Parathyroid adenoma (tissue), 2 donors: ENCODE measurements at regions not wholly inside any gene's neighbourhood (a gene's known extent, or its start where the extent isn't known, plus 50 kb on each side); places are given as distances from the start of the nearest gene placed in this dataset.

ENCODE experiments used
- H2AFZ ChIP-seq: fragments of 300-600 bp; sonication (generic); one replicate; pipeline ENCODE4 v1.7.0; 2017; ENCODE audit warnings: antibody characterized with exemption, mild to moderate bottlenecking
- H3K27ac ChIP-seq: fragments of 300-600 bp; sonication (generic); one replicate; pipeline ENCODE4 v1.7.0; 2017
- H3K27me3 ChIP-seq: fragments of 300-600 bp; sonication (generic); one replicate; pipeline ENCODE4 v1.7.0; 2017; ENCODE audit warnings: low read length; ENCODE audit not compliant: control insufficient read depth, insufficient read depth
- H3K36me3 ChIP-seq: fragments of 300-600 bp; sonication (generic); one replicate; pipeline ENCODE4 v1.7.0; 2017; ENCODE audit warnings: low read length; ENCODE audit not compliant: control insufficient read depth, insufficient read depth
- H3K4me1 ChIP-seq: fragments of 300-600 bp; sonication (generic); one replicate; pipeline ENCODE4 v1.7.0; 2017; ENCODE audit warnings: control low read depth
- H3K4me2 ChIP-seq: fragments of 300-600 bp; sonication (generic); one replicate; pipeline ENCODE4 v1.7.0; 2017; ENCODE audit warnings: low read length
- H3K4me3 ChIP-seq: fragments of 300-600 bp; sonication (generic); one replicate; pipeline ENCODE4 v1.7.0; 2017; ENCODE audit warnings: low read depth, low read length
- H3K79me2 ChIP-seq: fragments of 300-600 bp; sonication (generic); one replicate; pipeline ENCODE4 v1.7.0; 2017; ENCODE audit warnings: control low read depth
- H3K9ac ChIP-seq: fragments of 300-600 bp; sonication (generic); one replicate; pipeline ENCODE4 v1.7.0; 2017; ENCODE audit warnings: mild to moderate bottlenecking
- H3K9me3 ChIP-seq: fragments of 300-600 bp; sonication (generic); one replicate; pipeline ENCODE4 v1.7.0; 2017; ENCODE audit warnings: low read length; ENCODE audit not compliant: control insufficient read depth
- CTCF ChIP-seq: fragments of 300-600 bp; sonication (generic); IDR thresholded peaks from one replicate; pipeline ENCODE4 v1.7.0; 2017; ENCODE audit warnings: antibody characterized with exemption, mild to moderate bottlenecking
- donor health status: primary hyperparathyroidism.

- no peak overlapping the region for H3K27ac ChIP-seq
- no peak overlapping the region for H3K4me3 ChIP-seq
- H3K79me2 ChIP-seq: no peaks in the 10 kb centered on the region
- no peaks in the 10 kb centered on the region for H3K9me3 ChIP-seq
- no peaks in the 10 kb centered on the region for H3K27me3 ChIP-seq
- H3K4me2 ChIP-seq: no peak overlapping the region
- no peak for TF ChIP-seq CTCF
- H3K9ac ChIP-seq: no peak overlapping the region
- no peaks in the 10 kb centered on the region for H3K36me3 ChIP-seq
- no peak overlapping the region for H2AFZ ChIP-seq
- no peaks in the 10 kb centered on the region for H3K4me1 ChIP-seq
Observed at GRCh38 chr7:15837306-15837950, 150.9 kb upstream of the MEOX2 start.

DNA sequence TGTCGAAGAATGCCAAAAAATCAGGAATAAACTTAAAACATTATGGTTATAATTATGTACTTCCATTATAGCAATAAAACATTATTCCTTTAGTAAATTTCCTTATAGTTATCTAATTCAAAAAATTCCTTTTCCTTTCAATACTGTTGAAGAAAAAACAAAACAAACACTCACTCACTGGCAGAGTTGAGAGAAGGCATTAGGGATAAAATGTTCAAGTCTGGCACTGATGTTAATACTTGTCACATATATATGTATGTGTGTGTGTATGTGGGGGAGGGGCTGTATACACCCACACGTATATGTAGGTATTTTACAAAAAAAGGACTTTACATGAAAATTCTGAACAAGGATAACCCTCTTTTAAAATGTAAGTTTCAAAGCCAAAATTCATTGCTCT is 150.2 kb upstream of the MEOX2 start:
- Histone ChIP-seq H3K27ac (no peak overlapping the region), H3K9ac (no peak overlapping the region), H3K4me1 (no peaks in the 10 kb centered on the region), H3K9me3 (no peaks in the 10 kb centered on the region), H3K79me2 (no peaks in the 10 kb centered on the region), H3K4me3 (no peak overlapping the region), H3K27me3 (no peaks in the 10 kb centered on the region), H2AFZ (no peak overlapping the region), H3K36me3 (no peaks in the 10 kb centered on the region), H3K4me2 (no peak overlapping the region)
- no peak for TF ChIP-seq CTCF

GRCh38 chr7:15836041-15836440 is 149.6 kb upstream of the MEOX2 start:
- no peak for TF ChIP-seq CTCF
- H3K4me2 ChIP-seq: no peak overlapping the region
- no peak overlapping the region for H3K9ac ChIP-seq
- H3K27ac ChIP-seq: no peak overlapping the region
- no peak overlapping the region for H2AFZ ChIP-seq
- no peak overlapping the region for H3K4me3 ChIP-seq
- no peaks in the 10 kb centered on the region for H3K9me3 ChIP-seq
- no peaks in the 10 kb centered on the region for H3K4me1 ChIP-seq
- H3K27me3 ChIP-seq: no peaks in the 10 kb centered on the region
- H3K36me3 ChIP-seq: no peaks in the 10 kb centered on the region
- H3K79me2 ChIP-seq: no peaks in the 10 kb centered on the region

DNA sequence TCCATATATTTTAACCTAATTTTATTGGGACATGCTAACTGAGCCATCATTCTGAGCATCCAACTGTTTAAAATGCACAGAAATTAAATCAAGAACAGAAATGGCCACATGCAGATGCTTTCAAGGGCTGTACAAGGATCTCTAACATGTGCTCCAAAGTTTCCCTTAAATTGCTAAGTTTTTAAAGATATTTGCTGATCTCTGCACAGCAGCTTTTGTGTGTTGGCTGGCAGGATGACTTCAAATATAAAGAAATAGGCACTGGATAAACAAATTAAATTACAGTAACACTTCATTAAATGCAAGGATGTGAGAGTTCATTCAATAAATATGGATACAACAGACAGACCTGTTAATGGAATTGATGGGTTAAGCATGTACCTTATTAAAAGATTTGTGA is 148.0 kb upstream of the MEOX2 start:
- Histone ChIP-seq H3K4me1 (no peaks in the 10 kb centered on the region), H3K36me3 (no peaks in the 10 kb centered on the region), H3K27me3 (no peaks in the 10 kb centered on the region), H2AFZ (no peak overlapping the region), H3K4me2 (no peak overlapping the region), H3K79me2 (no peaks in the 10 kb centered on the region), H3K9me3 (no peaks in the 10 kb centered on the region), H3K27ac (no peak overlapping the region), H3K9ac (no peak overlapping the region), H3K4me3 (no peak overlapping the region)
- no peak for TF ChIP-seq CTCF

DNA sequence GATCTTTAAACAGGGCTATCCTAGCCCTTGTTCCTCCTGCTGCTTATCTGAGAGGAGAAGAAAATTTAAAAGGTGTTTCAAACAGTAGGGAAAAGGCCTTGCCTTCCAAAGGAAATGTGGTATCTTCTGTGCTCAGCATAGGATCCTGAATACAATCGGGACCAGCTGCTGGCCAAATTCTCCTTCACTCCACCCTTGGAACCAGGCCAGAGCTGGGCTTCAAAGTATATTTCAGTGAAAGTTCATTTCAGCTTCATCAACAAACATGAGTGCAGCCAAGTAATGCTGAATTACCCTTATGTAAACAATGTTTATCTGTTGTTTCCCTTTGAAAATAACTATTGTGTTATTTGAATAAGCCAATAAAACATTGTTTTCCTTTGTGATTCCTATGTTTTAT is 146.5 kb upstream of the MEOX2 start:
- H3K4me2 ChIP-seq: no peak overlapping the region
- H3K27ac ChIP-seq: no peak overlapping the region
- no peak overlapping the region for H2AFZ ChIP-seq
- H3K36me3 ChIP-seq: no peaks in the 10 kb centered on the region
- no peaks in the 10 kb centered on the region for H3K4me1 ChIP-seq
- TF ChIP-seq CTCF: no peak
- H3K4me3 ChIP-seq: no peak overlapping the region
- no peaks in the 10 kb centered on the region for H3K79me2 ChIP-seq
- H3K9me3 ChIP-seq: no peaks in the 10 kb centered on the region
- H3K9ac ChIP-seq: no peak overlapping the region
- H3K27me3 ChIP-seq: no peaks in the 10 kb centered on the region
